Osteocyte (in vitro differentiated cells): ENCODE measurements at regions not wholly inside any gene's neighbourhood (a gene's known extent, or its start where the extent isn't known, plus 50 kb on each side); places are given as distances from the start of the nearest gene placed in this dataset.

Experiments used
- DNase-seq: peaks from one replicate; pipeline ENCODE4 v3.0.0; 2021; ENCODE audit warnings: mixed read lengths; ENCODE audit not compliant: unreplicated experiment; ENCODE audit errors: extremely low spot score
- H3K27ac Mint-ChIP-seq: one replicate; pipeline ENCODE4 v1.8.0; 2021; ENCODE audit warnings: mild to moderate bottlenecking, mixed read lengths; ENCODE audit not compliant: unreplicated experiment
- H3K27me3 Mint-ChIP-seq: one replicate; pipeline ENCODE4 v1.8.0; 2021; ENCODE audit warnings: mixed read lengths; ENCODE audit not compliant: unreplicated experiment
- H3K36me3 Mint-ChIP-seq: one replicate; pipeline ENCODE4 v1.8.0; 2021; ENCODE audit warnings: mixed read lengths; ENCODE audit not compliant: unreplicated experiment
- H3K4me1 Mint-ChIP-seq: one replicate; pipeline ENCODE4 v1.8.0; 2021; ENCODE audit warnings: mixed read lengths; ENCODE audit not compliant: unreplicated experiment
- H3K4me3 Mint-ChIP-seq: one replicate; pipeline ENCODE4 v1.8.0; 2021; ENCODE audit warnings: mild to moderate bottlenecking, moderate library complexity, mixed read lengths; ENCODE audit not compliant: unreplicated experiment
- H3K9me3 Mint-ChIP-seq: one replicate; pipeline ENCODE4 v1.8.0; 2021; ENCODE audit warnings: mixed read lengths; ENCODE audit not compliant: unreplicated experiment
- CTCF ChIP-seq: fragments of 200-600 bp; sonication (generic); IDR thresholded peaks from 2 replicates; pipeline ENCODE4 v1.5.0; 2021; ENCODE audit warnings: antibody characterized with exemption, mild to moderate bottlenecking, moderate library complexity

- H3K36me3 Mint-ChIP-seq: no peaks in the 10 kb centered on the region
- H3K4me1 Mint-ChIP-seq: peaks cover 50% of the 10 kb centered on the region
- H3K27me3 Mint-ChIP-seq: no peaks in the 10 kb centered on the region
- no peaks in the 10 kb centered on the region for H3K9me3 Mint-ChIP-seq
- no peak overlapping the region for H3K4me3 Mint-ChIP-seq
- TF ChIP-seq CTCF: no peak
- no peak for DNase-seq
- H3K27ac Mint-ChIP-seq: peak overlapping the region; percentile 29
These were observed 537.5 kb upstream of the WWC1 start for GRCh38 chr5:167753725-167754490.

DNA sequence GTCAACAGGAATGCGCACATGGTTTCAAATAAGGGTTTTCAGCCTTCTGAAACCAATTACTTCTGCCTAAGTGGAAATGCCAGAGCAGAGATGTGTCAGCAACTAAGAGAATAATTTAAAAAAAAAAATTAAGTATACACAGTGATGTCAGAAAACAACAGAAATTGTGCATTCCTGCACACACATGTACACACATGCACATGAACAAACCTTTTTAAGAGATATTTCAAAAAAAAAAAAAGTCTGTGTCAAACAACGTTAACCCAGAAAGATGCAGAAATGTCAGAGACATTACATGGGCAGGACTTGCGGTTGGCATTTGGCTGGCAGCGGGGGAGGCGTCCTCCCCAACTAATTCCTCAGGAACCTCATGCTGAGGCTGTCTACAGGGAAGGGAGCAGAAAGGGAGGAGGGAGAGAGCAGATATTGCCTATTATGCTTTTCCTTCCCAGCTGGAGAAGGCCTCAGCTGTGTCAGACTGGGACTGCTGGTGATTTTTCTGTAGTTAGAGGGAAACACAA is 536.9 kb upstream of the WWC1 start:
- peak; percentile 87 for DNase-seq

DNA sequence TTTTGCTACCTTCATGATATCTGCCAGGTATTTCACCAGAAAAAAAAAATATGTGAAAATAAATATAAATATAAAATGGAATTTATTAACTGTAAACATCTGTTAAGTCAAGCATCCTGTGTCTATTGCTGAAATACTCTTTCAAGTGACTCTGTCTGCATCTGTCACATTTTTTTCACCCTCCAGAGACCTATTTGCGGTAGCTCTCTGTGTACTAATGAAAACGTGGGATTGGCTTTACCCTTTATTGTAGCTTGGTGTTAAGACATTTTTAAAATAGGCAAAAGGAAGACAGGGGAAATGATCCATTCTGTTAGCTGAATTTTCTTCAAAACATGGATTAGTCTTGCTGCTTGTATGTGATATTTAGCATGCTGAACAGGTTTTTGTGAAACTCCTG is 536.0 kb upstream of the WWC1 start:
- no peaks in the 10 kb centered on the region for H3K27me3 Mint-ChIP-seq

More for the DNA sequence above, 536.9 kb upstream of the WWC1 start:
- no peaks in the 10 kb centered on the region for H3K27me3 Mint-ChIP-seq
- no peaks in the 10 kb centered on the region for H3K36me3 Mint-ChIP-seq
- H3K4me3 Mint-ChIP-seq: peak overlapping the region; percentile 60
- no peak for TF ChIP-seq CTCF
- H3K27ac Mint-ChIP-seq: peak overlapping the region; percentile 71
- peaks cover 55% of the 10 kb centered on the region for H3K4me1 Mint-ChIP-seq
- H3K9me3 Mint-ChIP-seq: no peaks in the 10 kb centered on the region

GRCh38 chr5:167759057-167759821 is 532.2 kb upstream of the WWC1 start:
- no peak for DNase-seq
- TF ChIP-seq CTCF: no peak
- Mint-ChIP-seq H3K27me3 (peaks cover 2% of the 10 kb centered on the region), H3K27ac (peak overlapping the region; percentile 0), H3K4me3 (no peak overlapping the region), H3K36me3 (no peaks in the 10 kb centered on the region), H3K9me3 (no peaks in the 10 kb centered on the region), H3K4me1 (peaks cover 31% of the 10 kb centered on the region)

More for the DNA sequence above, 536.0 kb upstream of the WWC1 start:
- Mint-ChIP-seq H3K4me1 (peaks cover 57% of the 10 kb centered on the region), H3K9me3 (no peaks in the 10 kb centered on the region), H3K36me3 (no peaks in the 10 kb centered on the region), H3K4me3 (peak overlapping the region; percentile 60), H3K27ac (no peak overlapping the region)
- DNase-seq: no peak
- TF ChIP-seq CTCF: no peak

DNA sequence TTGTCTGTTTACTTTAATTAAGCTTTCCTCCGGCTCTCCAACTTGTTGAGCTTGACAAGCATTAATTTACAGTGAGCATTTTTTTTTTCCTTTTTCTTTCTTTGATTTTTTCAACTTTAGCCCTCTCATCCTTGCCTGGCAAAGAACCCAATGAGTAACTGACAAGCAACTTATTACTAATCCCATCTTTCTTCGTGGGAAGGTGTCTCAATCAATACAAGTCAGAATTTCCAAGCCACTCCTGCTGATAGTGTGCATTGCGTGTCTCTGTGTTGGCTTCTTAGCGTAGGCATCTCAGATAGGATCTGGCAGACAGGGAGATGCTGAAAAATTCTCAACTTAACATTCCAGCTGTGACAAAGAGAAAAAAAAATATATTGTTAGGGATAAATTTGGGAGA is 527.7 kb upstream of the WWC1 start:
- peaks cover 9% of the 10 kb centered on the region for H3K4me1 Mint-ChIP-seq
- H3K36me3 Mint-ChIP-seq: no peaks in the 10 kb centered on the region
- H3K9me3 Mint-ChIP-seq: no peaks in the 10 kb centered on the region
- TF ChIP-seq CTCF: no peak
- DNase-seq: no peak
- H3K27me3 Mint-ChIP-seq: peaks cover 2% of the 10 kb centered on the region
- H3K27ac Mint-ChIP-seq: no peak overlapping the region
- no peak overlapping the region for H3K4me3 Mint-ChIP-seq
